GM10248 (cell line): ENCODE measurements at regions not wholly inside any gene's neighbourhood (a gene's known extent, or its start where the extent isn't known, plus 50 kb on each side); places are given as distances from the start of the nearest gene placed in this dataset.

Experiments used
- CTCF ChIA-PET: fragments of 300-600 bp; sonication (Branson Sonifier 250); formaldehyde crosslinking; extraction: SDS; loops from one replicate; lab custom pipeline; 2021; ENCODE audit warnings: antibody characterized with exemption; lab: Yijun Ruan, JAX
- POLR2A ChIA-PET: fragments of 350-650 bp; sonication (Branson Sonifier 250); formaldehyde crosslinking; extraction: SDS; loops from one replicate; lab custom pipeline; 2020; ENCODE audit warnings: antibody characterized with exemption; lab: Yijun Ruan, JAX
- DNase-seq: peaks from one replicate; pipeline ENCODE4 v3.0.0; 2012; ENCODE audit errors: extremely low spot score
- TF ChIP-seq, protein P1 (sequence below): IDR thresholded peaks from 2 replicates; pipeline ENCODE4 v1.5.1; 2012; ENCODE audit warnings: mild to moderate bottlenecking, low read depth; ENCODE audit errors: extremely low read depth, missing control alignments, control extremely low read depth

GRCh38 chr16:65515193-65515592 is 393.3 kb upstream of the CDH11 start:
- CTCF ChIA-PET = no interaction called here
- TF ChIP-seq, protein P1, sequence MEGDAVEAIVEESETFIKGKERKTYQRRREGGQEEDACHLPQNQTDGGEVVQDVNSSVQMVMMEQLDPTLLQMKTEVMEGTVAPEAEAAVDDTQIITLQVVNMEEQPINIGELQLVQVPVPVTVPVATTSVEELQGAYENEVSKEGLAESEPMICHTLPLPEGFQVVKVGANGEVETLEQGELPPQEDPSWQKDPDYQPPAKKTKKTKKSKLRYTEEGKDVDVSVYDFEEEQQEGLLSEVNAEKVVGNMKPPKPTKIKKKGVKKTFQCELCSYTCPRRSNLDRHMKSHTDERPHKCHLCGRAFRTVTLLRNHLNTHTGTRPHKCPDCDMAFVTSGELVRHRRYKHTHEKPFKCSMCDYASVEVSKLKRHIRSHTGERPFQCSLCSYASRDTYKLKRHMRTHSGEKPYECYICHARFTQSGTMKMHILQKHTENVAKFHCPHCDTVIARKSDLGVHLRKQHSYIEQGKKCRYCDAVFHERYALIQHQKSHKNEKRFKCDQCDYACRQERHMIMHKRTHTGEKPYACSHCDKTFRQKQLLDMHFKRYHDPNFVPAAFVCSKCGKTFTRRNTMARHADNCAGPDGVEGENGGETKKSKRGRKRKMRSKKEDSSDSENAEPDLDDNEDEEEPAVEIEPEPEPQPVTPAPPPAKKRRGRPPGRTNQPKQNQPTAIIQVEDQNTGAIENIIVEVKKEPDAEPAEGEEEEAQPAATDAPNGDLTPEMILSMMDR = no peak
- DNase-seq = no peak
- POLR2A ChIA-PET = no interaction called here

DNA sequence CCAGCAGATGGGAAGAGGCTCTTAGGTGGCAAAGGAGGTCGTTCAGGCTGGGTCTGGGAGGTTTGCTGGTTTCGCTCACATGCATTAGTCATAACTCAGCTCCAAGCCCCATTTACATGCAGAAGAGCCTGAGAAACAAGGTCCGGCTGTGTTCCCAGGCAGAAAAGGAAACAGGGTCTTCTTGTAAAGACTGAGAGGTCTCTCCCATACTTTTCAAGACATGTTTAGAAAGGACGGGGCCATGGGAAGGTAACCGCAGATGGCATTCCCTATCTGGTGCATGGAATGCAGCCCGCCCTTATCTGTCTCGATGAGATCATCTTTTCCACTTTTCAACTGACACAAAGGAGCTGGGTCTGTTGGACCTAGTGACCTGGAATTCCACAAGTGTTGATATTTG is 389.0 kb upstream of the CDH11 start:
- ChIA-PET CTCF (no interaction called here), POLR2A (no interaction called here)
- no peak for DNase-seq
- TF ChIP-seq, protein P1 = no peak

- ChIA-PET POLR2A (no interaction called here), CTCF (no interaction called here)
- no peak for DNase-seq
- TF ChIP-seq, protein P1 = no peak
Measured at GRCh38 chr16:65510241-65510640, 388.4 kb upstream of the CDH11 start.

DNA sequence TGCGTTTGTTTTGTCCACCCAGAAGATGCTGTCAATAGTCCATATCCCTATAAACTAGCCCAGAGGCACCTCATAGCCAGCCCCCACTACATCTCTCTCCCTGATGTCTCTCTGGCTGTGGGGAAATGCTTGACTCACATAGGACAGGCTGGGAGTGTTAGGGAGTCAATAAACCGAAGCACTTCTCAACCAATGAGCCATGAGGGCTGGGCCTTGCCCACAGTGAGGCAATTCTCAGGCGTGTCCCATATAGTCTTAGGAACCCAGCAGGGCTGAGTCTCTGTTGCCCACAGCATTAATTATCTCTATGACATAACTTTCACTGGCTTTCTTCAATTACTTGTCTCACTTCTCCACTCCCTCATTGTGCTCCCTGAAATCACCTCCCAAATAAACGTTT is 387.3 kb upstream of the CDH11 start:
- POLR2A ChIA-PET = no interaction called here
- CTCF ChIA-PET = no interaction called here
- no peak for DNase-seq
- TF ChIP-seq, protein P1 = no peak

DNA sequence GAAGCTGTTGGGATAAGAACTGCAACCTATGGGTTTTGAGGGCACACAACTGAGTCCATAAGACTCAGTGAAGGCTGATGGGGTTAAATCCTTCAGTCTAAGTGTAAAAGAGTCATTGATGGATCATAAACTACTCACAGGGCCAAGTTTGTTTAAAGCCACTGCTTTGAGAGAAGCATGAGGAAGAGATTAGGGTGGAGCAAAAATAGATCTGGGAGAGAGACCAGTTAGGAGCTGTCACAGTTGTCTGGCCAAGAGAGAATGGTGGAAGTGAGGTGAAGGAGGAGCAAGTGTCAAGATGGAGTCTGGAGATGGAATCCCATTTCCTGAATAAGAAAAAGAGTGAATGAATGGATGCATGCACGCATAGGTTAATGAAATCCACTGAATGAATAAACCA is 379.1 kb upstream of the CDH11 start:
- DNase-seq = no peak
- ChIA-PET CTCF (no interaction called here), POLR2A (no interaction called here)
- TF ChIP-seq, protein P1 = no peak

GRCh38 chr16:65500007-65500406 is 378.1 kb upstream of the CDH11 start:
- TF ChIP-seq, protein P1 = no peak
- no peak for DNase-seq
- ChIA-PET POLR2A (no interaction called here), CTCF (no interaction called here)

DNA sequence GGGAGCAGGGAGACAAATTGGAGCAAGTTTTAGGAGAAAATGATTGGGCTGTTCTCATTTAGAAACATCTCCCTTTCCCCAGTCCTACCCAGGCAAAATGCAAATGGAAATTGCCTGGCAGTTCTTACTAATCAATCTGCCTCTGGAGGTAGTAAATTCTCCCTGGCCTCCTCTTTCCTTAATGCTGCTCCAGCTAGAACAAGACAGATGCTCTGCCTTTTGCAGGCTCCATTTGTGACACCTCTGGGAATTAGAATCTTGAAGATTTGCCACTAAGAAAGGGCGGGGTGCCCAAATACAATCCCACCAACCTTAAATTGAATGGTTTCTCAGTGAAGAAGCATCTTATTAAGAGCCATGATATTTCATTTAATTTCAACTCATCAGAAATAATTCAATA is 377.7 kb upstream of the CDH11 start:
- no peak for DNase-seq
- ChIA-PET POLR2A (no interaction called here), CTCF (no interaction called here)
- TF ChIP-seq, protein P1 = no peak
